ENCODE measurements at regions not wholly inside any gene's neighbourhood (a gene's known extent, or its start where the extent isn't known, plus 50 kb on each side); places are given as distances from the start of the nearest gene placed in this dataset.

GRCh38 chr11:98194611-98195010, 826.1 kb upstream of the CNTN5 start:
- TF ChIP-seq CTCF (conservative IDR thresholded peaks at IDR 0.05; ENCODE audit: low read depth, low read length) (no peak), EZH2 (IDR thresholded peaks at IDR 0.05; ENCODE audit: borderline replicate concordance, low read depth, low read length, poor library complexity, severe bottlenecking) (no peak)

Data from A673 (cell line).